ENCODE measurements at regions not wholly inside any gene's neighbourhood (a gene's known extent, or its start where the extent isn't known, plus 50 kb on each side); places are given as distances from the start of the nearest gene placed in this dataset.

- TF ChIP-seq CTCF (IDR thresholded peaks at IDR 0.05; ENCODE audit: low read depth, low read length, missing control alignments): no peak
- DNase-seq (ENCODE audit: extremely low read depth, low read depth): no peak
Measured at GRCh38 chr4:81627590-81627989, 155.9 kb upstream of the RASGEF1B start.

GRCh38 chr4:81626851-81627250 is 155.1 kb upstream of the RASGEF1B start:
- no peak for TF ChIP-seq CTCF (IDR thresholded peaks at IDR 0.05; ENCODE audit: low read depth, low read length, missing control alignments)
- H3K4me3 ChIP-seq (replicated peaks; ENCODE audit: low read depth, low read length): no peak overlapping the region
- no peak for DNase-seq (ENCODE audit: extremely low read depth, low read depth)

More at GRCh38 chr4:81627590-81627989, 155.9 kb upstream of the RASGEF1B start:
- H3K4me3 ChIP-seq (replicated peaks; ENCODE audit: low read depth, low read length): no peak overlapping the region

GRCh38 chr4:81625422-81626417 is 154.0 kb upstream of the RASGEF1B start:
- H3K4me3 ChIP-seq (replicated peaks; ENCODE audit: low read depth, low read length): no peak overlapping the region
- no peak for DNase-seq (ENCODE audit: extremely low read depth, low read depth)
- TF ChIP-seq CTCF (IDR thresholded peaks at IDR 0.05; ENCODE audit: low read depth, low read length, missing control alignments): no peak

GRCh38 chr4:81623434-81623833 is 151.7 kb upstream of the RASGEF1B start:
- no peak overlapping the region for H3K4me3 ChIP-seq (replicated peaks; ENCODE audit: low read depth, low read length)
- no peak for TF ChIP-seq CTCF (IDR thresholded peaks at IDR 0.05; ENCODE audit: low read depth, low read length, missing control alignments)
- no peak for DNase-seq (ENCODE audit: extremely low read depth, low read depth)

GRCh38 chr4:81622474-81623184 is 150.9 kb upstream of the RASGEF1B start:
- no peak for DNase-seq (ENCODE audit: extremely low read depth, low read depth)
- no peak for TF ChIP-seq CTCF (IDR thresholded peaks at IDR 0.05; ENCODE audit: low read depth, low read length, missing control alignments)
- H3K4me3 ChIP-seq (replicated peaks; ENCODE audit: low read depth, low read length): no peak overlapping the region

GRCh38 chr4:81622028-81622427 is 150.3 kb upstream of the RASGEF1B start:
- no peak for TF ChIP-seq CTCF (IDR thresholded peaks at IDR 0.05; ENCODE audit: low read depth, low read length, missing control alignments)
- no peak overlapping the region for H3K4me3 ChIP-seq (replicated peaks; ENCODE audit: low read depth, low read length)
- no peak for DNase-seq (ENCODE audit: extremely low read depth, low read depth)
